ENCODE measurements at regions not wholly inside any gene's neighbourhood (a gene's known extent, or its start where the extent isn't known, plus 50 kb on each side); places are given as distances from the start of the nearest gene placed in this dataset.

GRCh38 chr16:55203570-55203969 is 120.4 kb upstream of the IRX6 start:
- Histone ChIP-seq H3K27me3 (no peaks in the 10 kb centered on the region), H4K20me1 (ENCODE audit: insufficient read depth, poor library complexity, severe bottlenecking) (no peaks in the 10 kb centered on the region), H2AFZ (no peak overlapping the region), H3K4me2 (no peak overlapping the region), H3K79me2 (no peaks in the 10 kb centered on the region), H3K36me3 (replicated peaks; ENCODE audit: insufficient read depth, low read depth) (no peaks in the 10 kb centered on the region), H3K4me3 (no peak overlapping the region), H3K9me2 (replicated peaks; ENCODE audit: insufficient read depth) (no peaks in the 10 kb centered on the region), H3K4me1 (ENCODE audit: insufficient read depth) (no peaks in the 10 kb centered on the region), H3K27ac (no peak overlapping the region), H3K9me3 (ENCODE audit: low read depth) (no peaks in the 10 kb centered on the region)
- WGBS (ENCODE audit: low lambda C conversion rate, missing lambda C conversion rate), result 86% methylated on average over 9 of the region's 9 CpGs
- DNase-seq (ENCODE audit: low spot score), result no peak
- TF ChIP-seq EZH2phosphoT487 (IDR thresholded peaks at IDR 0.05; ENCODE audit: low read depth, severe bottlenecking, unreplicated experiment) (no peak), EZH2 (IDR thresholded peaks at IDR 0.05; ENCODE audit: borderline replicate concordance) (no peak)
- TF ChIP-seq, protein P1, sequence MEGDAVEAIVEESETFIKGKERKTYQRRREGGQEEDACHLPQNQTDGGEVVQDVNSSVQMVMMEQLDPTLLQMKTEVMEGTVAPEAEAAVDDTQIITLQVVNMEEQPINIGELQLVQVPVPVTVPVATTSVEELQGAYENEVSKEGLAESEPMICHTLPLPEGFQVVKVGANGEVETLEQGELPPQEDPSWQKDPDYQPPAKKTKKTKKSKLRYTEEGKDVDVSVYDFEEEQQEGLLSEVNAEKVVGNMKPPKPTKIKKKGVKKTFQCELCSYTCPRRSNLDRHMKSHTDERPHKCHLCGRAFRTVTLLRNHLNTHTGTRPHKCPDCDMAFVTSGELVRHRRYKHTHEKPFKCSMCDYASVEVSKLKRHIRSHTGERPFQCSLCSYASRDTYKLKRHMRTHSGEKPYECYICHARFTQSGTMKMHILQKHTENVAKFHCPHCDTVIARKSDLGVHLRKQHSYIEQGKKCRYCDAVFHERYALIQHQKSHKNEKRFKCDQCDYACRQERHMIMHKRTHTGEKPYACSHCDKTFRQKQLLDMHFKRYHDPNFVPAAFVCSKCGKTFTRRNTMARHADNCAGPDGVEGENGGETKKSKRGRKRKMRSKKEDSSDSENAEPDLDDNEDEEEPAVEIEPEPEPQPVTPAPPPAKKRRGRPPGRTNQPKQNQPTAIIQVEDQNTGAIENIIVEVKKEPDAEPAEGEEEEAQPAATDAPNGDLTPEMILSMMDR (IDR thresholded peaks at IDR 0.05; ENCODE audit: poor library complexity), result no peak

DNA sequence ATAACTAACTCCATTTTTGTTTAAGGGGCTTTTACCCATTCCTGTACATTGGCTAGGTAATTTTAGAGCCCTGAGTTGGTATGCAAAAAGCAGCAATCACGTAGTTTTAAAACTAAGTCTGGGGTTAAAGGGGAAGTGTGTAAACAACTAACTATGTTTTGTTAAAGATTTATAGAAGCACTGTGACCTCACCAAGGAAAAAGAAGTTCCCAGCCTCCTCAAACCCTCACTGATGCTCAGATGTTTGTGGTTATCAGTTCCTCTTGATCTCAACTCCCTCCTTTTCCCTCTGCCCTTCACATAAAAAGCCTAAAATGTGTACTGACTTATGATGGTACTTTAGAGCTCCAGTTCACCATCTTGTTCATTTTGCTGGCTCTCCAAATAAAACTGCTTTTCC is 119.9 kb upstream of the IRX6 start:
- H3K9me2 ChIP-seq (replicated peaks; ENCODE audit: insufficient read depth), result no peaks in the 10 kb centered on the region

GRCh38 chr16:55204923-55205322 is 119.1 kb upstream of the IRX6 start:
- TF ChIP-seq EZH2 (IDR thresholded peaks at IDR 0.05; ENCODE audit: borderline replicate concordance) (no peak), EZH2phosphoT487 (IDR thresholded peaks at IDR 0.05; ENCODE audit: low read depth, severe bottlenecking, unreplicated experiment) (no peak)
- TF ChIP-seq, protein P1 (IDR thresholded peaks at IDR 0.05; ENCODE audit: poor library complexity), result no peak
- Histone ChIP-seq H3K36me3 (replicated peaks; ENCODE audit: insufficient read depth, low read depth) (no peaks in the 10 kb centered on the region), H4K20me1 (ENCODE audit: insufficient read depth, poor library complexity, severe bottlenecking) (no peaks in the 10 kb centered on the region), H3K9me2 (replicated peaks; ENCODE audit: insufficient read depth) (no peaks in the 10 kb centered on the region), H3K9me3 (ENCODE audit: low read depth) (no peaks in the 10 kb centered on the region), H3K27me3 (no peaks in the 10 kb centered on the region), H3K4me3 (no peak overlapping the region), H3K4me2 (no peak overlapping the region), H3K4me1 (ENCODE audit: insufficient read depth) (no peaks in the 10 kb centered on the region), H3K27ac (no peak overlapping the region), H3K79me2 (no peaks in the 10 kb centered on the region), H2AFZ (no peak overlapping the region)
- WGBS (ENCODE audit: low lambda C conversion rate, missing lambda C conversion rate), result 71% methylated on average over 2 of the region's 2 CpGs
- no peak for DNase-seq (ENCODE audit: low spot score)

More for the DNA sequence above, 119.9 kb upstream of the IRX6 start:
- no peaks in the 10 kb centered on the region for H3K36me3 ChIP-seq (replicated peaks; ENCODE audit: insufficient read depth, low read depth)
- no peak overlapping the region for H2AFZ ChIP-seq
- H3K4me2 ChIP-seq, result no peak overlapping the region
- no peaks in the 10 kb centered on the region for H3K79me2 ChIP-seq
- no peak overlapping the region for H3K4me3 ChIP-seq
- WGBS (ENCODE audit: low lambda C conversion rate, missing lambda C conversion rate), result 11% methylated on average over 1 of the region's 1 CpG
- no peaks in the 10 kb centered on the region for H3K4me1 ChIP-seq (ENCODE audit: insufficient read depth)
- H3K9me3 ChIP-seq (ENCODE audit: low read depth), result no peaks in the 10 kb centered on the region
- no peak overlapping the region for H3K27ac ChIP-seq
- no peak for DNase-seq (ENCODE audit: low spot score)
- H4K20me1 ChIP-seq (ENCODE audit: insufficient read depth, poor library complexity, severe bottlenecking), result no peaks in the 10 kb centered on the region
- no peaks in the 10 kb centered on the region for H3K27me3 ChIP-seq
- TF ChIP-seq, protein P1 (IDR thresholded peaks at IDR 0.05; ENCODE audit: poor library complexity), result no peak
- TF ChIP-seq EZH2phosphoT487 (IDR thresholded peaks at IDR 0.05; ENCODE audit: low read depth, severe bottlenecking, unreplicated experiment) (no peak), EZH2 (IDR thresholded peaks at IDR 0.05; ENCODE audit: borderline replicate concordance) (no peak)
